Ureter (tissue), 1 donor: ENCODE measurements at regions not wholly inside any gene's neighbourhood (a gene's known extent, or its start where the extent isn't known, plus 50 kb on each side); places are given as distances from the start of the nearest gene placed in this dataset.

Source experiments
- DNase-seq: peaks from one replicate; pipeline ENCODE4 v3.0.0-alpha.2; 2020; ENCODE audit warnings: low spot score
- donor health status: DM: yes; HTN: yes; CAD: no.

DNA sequence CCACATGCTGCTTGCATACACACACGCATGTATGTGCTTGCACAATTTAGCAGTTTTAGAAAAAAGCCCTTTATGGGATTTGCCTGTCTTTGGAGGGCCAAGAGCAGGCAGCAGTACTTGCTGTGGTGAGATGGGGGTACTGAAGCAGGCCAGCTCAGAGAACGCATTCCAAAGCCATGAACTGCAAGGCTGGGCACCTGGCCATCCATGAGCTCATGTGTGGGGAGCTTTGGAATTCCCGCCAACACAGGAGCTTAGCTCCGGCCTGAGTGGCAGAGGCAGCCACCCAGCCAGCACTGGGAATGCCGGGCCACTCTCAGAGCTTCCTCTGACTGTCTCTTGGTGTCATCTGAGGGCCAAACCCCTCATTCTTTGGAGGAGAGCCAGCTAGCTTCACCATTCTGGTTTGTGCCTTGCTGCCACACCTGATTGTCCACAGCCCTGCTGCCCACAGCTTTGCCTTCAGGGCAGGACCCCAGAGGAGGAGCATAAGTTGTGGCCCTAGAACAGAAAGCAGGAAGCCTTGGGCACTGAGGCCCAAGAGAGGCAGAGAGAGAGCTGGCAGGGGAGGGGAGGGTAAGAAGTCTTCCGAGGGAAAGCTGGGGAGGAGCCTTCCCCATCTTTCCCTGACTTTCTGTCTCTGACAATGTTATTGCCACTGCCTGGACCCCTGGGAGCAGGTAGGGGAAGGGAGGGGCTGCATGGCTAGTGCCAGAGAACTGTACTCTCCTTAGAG, 92.1 kb upstream of the POU3F1 start:
- peak; percentile 82 for DNase-seq

- no peak for DNase-seq
Measured at GRCh38 chr1:38137164-38137563, 90.6 kb upstream of the POU3F1 start.

GRCh38 chr1:38135625-38136414, 89.2 kb upstream of the POU3F1 start:
- DNase-seq: no peak

- DNase-seq: no peak
Measured at GRCh38 chr1:38134294-38134755, 87.7 kb upstream of the POU3F1 start.

GRCh38 chr1:38133756-38134155, 87.2 kb upstream of the POU3F1 start:
- DNase-seq: no peak

- no peak for DNase-seq
Measured at GRCh38 chr1:38133304-38133703, 86.7 kb upstream of the POU3F1 start.

- no peak for DNase-seq
Measured at GRCh38 chr1:38132681-38133080, 86.1 kb upstream of the POU3F1 start.

GRCh38 chr1:38131024-38131585, 84.5 kb upstream of the POU3F1 start:
- DNase-seq: no peak

- no peak for DNase-seq
Measured at GRCh38 chr1:38129971-38130370, 83.4 kb upstream of the POU3F1 start.

DNA sequence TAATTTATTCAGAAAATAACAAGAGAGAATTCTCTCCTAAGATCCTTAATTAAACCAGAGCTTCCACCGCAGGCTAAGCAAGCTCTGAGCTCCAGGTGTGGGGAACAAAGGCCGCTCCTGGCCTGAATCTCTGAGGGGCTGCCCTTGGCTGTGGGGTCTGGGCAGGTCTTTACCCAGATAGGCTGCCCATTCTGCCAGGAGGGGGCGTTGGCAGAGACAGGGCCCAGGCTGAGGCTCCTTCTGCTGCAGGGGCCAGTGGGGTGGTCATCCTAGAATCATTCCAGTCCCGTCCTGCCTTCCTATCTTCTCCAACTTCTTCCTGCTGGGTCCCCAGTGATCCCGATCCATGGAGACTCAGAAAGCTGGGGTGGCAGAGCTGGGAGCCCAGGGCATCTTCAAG, 82.9 kb upstream of the POU3F1 start:
- DNase-seq: no peak

DNA sequence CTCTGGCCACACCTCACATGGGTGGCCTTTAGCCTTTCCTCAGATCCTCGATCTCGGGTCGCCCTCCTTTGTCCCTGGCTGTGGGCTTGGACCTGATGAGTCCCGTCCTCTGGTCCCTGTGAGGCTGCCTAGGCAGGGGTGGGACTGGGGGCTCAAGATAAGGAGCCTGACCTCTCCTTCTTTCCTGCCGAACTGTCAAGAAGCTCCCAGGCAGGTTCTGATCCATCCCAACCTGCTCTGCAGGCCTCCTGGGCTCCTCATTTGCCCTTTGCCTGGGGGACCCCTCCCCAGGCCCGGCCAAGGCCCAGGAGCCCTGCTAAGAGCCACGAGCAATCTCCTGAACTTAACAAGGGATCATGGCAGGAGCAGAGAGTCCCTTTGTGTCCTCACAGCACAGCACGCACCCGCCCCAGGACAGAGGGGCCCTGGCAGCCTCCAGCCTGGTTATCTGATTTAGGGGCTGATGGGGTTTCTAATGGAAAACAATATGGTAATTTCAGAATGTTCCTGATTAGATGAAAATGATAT, 82.4 kb upstream of the POU3F1 start:
- DNase-seq: no peak

DNA sequence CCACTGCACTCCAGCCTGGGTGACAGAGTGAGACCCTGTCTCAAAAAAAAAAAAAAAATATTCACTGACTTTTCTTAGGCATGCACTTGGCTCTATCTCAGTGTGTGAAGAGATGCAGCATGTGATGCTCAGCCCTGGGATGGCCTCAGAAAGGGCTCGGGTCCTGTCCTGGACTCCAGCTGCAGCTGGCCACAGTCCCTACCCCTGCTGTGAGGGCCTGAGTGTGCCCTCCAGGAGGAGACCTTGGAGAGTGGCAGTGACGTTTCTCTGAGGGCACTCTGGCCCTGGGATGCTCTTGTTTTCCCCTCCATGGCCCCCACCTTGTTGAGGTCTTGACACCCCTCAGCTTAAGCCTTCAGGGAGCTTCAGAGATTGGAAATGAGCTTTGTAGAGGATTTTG, 81.9 kb upstream of the POU3F1 start:
- DNase-seq: no peak

- no peak for DNase-seq
Measured at GRCh38 chr1:38127428-38127827, 80.8 kb upstream of the POU3F1 start.

DNA sequence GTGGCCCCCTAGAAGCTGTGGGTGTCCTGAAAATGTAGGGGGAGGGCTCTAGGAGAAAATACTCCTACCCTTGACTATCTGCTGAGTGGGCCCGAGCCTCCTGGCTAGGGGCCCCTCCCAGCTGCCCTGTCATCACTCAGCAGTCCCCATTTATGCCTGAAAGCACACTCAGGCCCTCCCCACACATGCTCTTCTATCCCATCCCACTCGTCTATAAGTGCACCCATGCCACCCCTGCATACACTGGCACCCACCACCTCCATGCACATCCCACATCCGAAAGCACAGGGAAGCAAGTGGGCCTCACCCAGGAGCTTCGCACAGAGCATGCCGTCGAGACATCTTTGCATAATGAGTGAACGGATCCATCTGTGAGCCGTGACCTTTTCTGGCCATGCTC, 80.4 kb upstream of the POU3F1 start:
- DNase-seq: no peak

- no peak for DNase-seq
Measured at GRCh38 chr1:38125837-38126520, 79.4 kb upstream of the POU3F1 start.

DNA sequence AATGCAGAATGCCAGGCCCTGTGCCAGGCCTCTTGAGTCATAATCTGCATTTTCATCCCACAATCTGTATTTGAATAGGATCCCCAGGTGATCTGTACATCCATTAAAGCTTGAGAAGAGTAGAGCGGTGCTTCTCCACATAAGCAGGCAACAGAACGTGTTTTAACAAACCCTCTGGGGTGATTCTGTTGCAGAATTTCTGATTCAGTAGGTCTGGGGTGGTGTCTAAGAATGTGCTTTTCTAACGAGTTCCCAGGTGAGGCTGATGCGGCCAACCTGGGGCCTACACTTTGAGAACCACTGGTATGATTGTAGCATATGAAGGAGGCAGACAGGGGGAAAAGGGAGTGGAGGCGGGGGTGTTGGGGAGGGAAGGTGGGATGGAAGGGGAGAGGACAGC, 78.4 kb upstream of the POU3F1 start:
- DNase-seq: no peak

- no peak for DNase-seq
Measured at GRCh38 chr1:38123356-38124135, 77.0 kb upstream of the POU3F1 start.

DNA sequence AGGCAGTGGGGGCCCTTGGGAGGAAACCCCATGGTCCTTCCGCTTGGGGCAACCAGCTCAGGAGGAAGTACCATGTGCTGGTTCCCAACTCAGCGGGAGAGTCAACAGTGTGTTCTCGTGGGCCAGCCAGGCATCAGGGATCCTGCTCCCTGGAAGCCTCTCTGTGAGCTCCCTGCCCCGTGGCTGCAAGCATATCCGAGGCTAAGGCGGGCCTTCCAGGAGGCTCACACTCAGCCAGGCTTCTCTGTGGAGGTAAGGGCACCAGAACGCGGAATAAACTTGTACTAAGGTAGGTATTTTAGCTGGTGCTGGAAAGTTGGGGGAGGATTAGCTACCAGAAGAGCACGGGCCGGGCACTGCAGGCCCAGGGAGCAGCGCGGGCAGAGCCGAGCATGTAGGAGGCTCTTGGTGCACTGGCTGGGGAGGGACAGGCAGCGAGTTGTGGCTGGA, 74.7 kb upstream of the POU3F1 start:
- DNase-seq: no peak

GRCh38 chr1:38120552-38121230, 74.1 kb upstream of the POU3F1 start:
- DNase-seq: no peak

DNA sequence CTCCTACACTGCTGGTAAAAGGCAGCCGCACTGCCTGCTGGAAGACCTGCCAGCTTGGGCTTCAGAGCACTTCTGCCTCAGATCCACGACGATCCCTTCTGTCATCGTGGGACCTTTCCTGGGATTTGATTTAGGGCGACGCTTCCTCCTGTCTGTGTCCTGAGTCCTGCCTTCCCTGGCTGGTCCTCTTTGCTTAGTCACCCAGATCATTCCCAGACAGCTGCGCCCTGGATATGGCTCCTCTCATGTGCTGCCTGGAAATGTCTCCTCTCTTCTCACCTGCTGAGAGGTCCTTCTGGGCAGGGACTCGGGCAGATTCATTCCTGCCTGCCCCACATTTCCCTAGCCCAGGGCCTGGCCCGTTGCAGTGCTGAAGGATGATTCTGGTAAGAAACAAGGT, 72.4 kb upstream of the POU3F1 start:
- DNase-seq: no peak

DNA sequence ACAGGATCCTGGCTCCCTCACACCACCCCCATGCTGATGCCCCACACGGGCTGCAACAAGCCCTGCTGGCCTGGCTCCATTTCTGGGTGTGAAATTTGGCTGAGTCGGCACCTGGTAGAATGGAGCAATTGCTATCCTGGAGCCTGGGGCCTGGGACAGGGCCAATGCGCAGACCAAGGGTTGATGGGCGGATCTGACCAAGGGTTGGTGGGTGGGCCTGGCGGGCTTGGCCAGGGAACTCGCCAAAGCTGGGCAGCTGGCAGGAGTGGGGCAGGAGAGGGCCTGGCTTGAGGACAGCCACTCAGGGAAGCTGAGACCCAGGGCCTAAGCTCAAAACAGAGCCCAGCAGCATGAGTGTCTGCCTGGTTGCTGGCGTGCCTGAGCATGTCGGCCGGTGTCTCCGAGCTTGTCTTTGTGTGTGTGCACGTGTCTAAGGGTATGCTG, 70.9 kb upstream of the POU3F1 start:
- DNase-seq: peak; percentile 62
